ENCODE measurements at regions not wholly inside any gene's neighbourhood (a gene's known extent, or its start where the extent isn't known, plus 50 kb on each side); places are given as distances from the start of the nearest gene placed in this dataset.

DNA sequence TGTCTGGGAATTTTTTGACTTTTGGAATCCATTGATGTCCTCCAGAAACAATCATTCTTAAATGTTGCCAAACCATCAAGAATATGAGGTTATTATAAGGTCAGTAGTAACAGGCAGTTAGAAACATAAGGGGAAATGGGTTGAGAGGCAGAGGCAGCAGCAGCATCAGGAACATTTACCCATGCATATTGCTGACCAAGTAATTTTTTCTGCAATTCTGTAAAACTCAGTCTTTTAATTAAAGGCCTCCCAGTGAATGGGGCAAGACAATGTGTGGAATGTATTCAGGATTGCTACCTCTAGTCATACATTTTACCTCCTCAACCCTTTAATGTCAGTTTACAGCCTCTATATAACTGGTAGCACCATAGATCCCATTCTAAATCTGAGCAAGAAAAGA is 66.5 kb upstream of the SKAP2 start:
- H3K27ac ChIP-seq (ENCODE audit: low read depth, low read length): no peak overlapping the region
- H3K36me3 ChIP-seq (ENCODE audit: control insufficient read depth, low read length): no peaks in the 10 kb centered on the region
- TF ChIP-seq, protein P1, sequence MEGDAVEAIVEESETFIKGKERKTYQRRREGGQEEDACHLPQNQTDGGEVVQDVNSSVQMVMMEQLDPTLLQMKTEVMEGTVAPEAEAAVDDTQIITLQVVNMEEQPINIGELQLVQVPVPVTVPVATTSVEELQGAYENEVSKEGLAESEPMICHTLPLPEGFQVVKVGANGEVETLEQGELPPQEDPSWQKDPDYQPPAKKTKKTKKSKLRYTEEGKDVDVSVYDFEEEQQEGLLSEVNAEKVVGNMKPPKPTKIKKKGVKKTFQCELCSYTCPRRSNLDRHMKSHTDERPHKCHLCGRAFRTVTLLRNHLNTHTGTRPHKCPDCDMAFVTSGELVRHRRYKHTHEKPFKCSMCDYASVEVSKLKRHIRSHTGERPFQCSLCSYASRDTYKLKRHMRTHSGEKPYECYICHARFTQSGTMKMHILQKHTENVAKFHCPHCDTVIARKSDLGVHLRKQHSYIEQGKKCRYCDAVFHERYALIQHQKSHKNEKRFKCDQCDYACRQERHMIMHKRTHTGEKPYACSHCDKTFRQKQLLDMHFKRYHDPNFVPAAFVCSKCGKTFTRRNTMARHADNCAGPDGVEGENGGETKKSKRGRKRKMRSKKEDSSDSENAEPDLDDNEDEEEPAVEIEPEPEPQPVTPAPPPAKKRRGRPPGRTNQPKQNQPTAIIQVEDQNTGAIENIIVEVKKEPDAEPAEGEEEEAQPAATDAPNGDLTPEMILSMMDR (IDR thresholded peaks at IDR 0.05; ENCODE audit: low read depth, low read length, poor library complexity, severe bottlenecking): no peak
- no peak for TF ChIP-seq EZH2phosphoT487 (IDR thresholded peaks at IDR 0.05; ENCODE audit: borderline replicate concordance, low read length)
- H3K4me2 ChIP-seq (ENCODE audit: low read length): no peak overlapping the region
- peaks cover 8% of the 10 kb centered on the region for H3K27me3 ChIP-seq (ENCODE audit: control insufficient read depth, low read length)
- H3F3A ChIP-seq (ENCODE audit: control insufficient read depth, insufficient read depth): no peaks in the 10 kb centered on the region
- H3K79me2 ChIP-seq (ENCODE audit: control insufficient read depth, low read length): no peaks in the 10 kb centered on the region
- no peaks in the 10 kb centered on the region for H3K4me1 ChIP-seq (ENCODE audit: control insufficient read depth, low read length)
- no peak overlapping the region for H3K4me3 ChIP-seq (ENCODE audit: low read length)
- H3K9me3 ChIP-seq (ENCODE audit: control insufficient read depth, insufficient read depth, low read length): no peaks in the 10 kb centered on the region
- no peaks in the 10 kb centered on the region for H4K20me1 ChIP-seq (ENCODE audit: control insufficient read depth, insufficient read depth, low read depth, low read length)
- no peaks in the 10 kb centered on the region for H3K9me2 ChIP-seq (replicated peaks; ENCODE audit: control insufficient read depth, low read length)

DNA sequence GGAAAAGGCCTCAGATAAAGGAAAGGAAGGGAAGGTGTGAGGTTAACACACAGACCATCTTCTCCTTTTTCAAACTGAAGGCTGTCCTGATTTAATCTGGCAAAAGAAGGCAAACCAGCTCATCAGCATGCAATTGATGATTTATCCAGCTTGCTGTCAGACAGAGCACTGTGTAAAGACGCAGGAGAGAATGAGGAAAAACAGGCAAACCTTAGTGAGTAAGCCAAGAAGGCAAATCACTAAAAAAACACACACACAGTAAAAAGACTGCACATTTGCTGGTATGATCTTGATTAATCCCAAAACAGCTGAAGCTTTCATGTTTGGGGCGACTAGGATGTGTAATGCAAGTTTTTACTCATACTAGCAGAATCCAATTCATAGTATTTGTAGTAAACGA is 65.8 kb upstream of the SKAP2 start:
- Histone ChIP-seq H3K4me1 (ENCODE audit: control insufficient read depth, low read length) (no peaks in the 10 kb centered on the region), H3K9me3 (ENCODE audit: control insufficient read depth, insufficient read depth, low read length) (no peaks in the 10 kb centered on the region), H3F3A (ENCODE audit: control insufficient read depth, insufficient read depth) (no peaks in the 10 kb centered on the region), H3K9me2 (replicated peaks; ENCODE audit: control insufficient read depth, low read length) (no peaks in the 10 kb centered on the region), H3K36me3 (ENCODE audit: control insufficient read depth, low read length) (no peaks in the 10 kb centered on the region), H3K27ac (ENCODE audit: low read depth, low read length) (no peak overlapping the region), H3K79me2 (ENCODE audit: control insufficient read depth, low read length) (no peaks in the 10 kb centered on the region), H3K4me3 (ENCODE audit: low read length) (no peak overlapping the region), H3K27me3 (ENCODE audit: control insufficient read depth, low read length) (peaks cover 8% of the 10 kb centered on the region), H3K4me2 (ENCODE audit: low read length) (no peak overlapping the region), H4K20me1 (ENCODE audit: control insufficient read depth, insufficient read depth, low read depth, low read length) (no peaks in the 10 kb centered on the region)
- TF ChIP-seq EZH2phosphoT487 (IDR thresholded peaks at IDR 0.05; ENCODE audit: borderline replicate concordance, low read length): no peak
- TF ChIP-seq, protein P1 (IDR thresholded peaks at IDR 0.05; ENCODE audit: low read depth, low read length, poor library complexity, severe bottlenecking): no peak

DNA sequence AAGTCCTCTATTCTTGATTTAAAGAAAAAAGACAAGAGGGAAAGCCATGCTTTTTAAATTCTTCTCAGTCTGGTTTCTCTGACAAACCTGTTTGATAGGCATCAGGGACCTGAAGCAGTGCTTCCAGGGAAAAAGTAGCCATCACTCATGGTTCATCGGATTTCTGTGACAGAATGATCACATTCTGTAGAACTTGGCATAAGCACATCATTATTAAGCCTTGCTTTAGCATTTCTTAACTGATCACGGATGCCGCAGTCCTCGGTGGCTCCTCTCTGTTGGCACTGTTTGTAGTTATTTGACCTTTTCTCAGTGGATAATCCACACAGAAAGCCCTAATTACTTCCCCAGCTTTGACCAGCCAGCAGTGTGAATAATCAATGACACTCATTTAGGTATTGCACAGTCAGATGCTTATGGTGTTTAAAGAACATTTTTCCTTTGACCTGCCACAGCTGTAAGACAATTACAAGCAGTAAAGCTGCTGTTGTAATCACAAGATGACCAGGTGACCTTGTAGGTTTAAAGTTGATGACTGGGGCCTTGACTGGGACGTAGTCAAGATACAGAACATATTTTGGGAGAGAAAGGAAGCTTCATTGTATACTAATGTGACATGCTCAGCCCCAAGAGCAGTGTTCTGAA is 64.4 kb upstream of the SKAP2 start:
- Histone ChIP-seq H3K36me3 (ENCODE audit: control insufficient read depth, low read length) (no peaks in the 10 kb centered on the region), H3K4me1 (ENCODE audit: control insufficient read depth, low read length) (no peaks in the 10 kb centered on the region), H3K4me3 (ENCODE audit: low read length) (no peak overlapping the region), H3F3A (ENCODE audit: control insufficient read depth, insufficient read depth) (no peaks in the 10 kb centered on the region), H3K79me2 (ENCODE audit: control insufficient read depth, low read length) (no peaks in the 10 kb centered on the region), H3K4me2 (ENCODE audit: low read length) (no peak overlapping the region), H4K20me1 (ENCODE audit: control insufficient read depth, insufficient read depth, low read depth, low read length) (no peaks in the 10 kb centered on the region), H3K27me3 (ENCODE audit: control insufficient read depth, low read length) (peaks cover 8% of the 10 kb centered on the region), H3K9me3 (ENCODE audit: control insufficient read depth, insufficient read depth, low read length) (no peaks in the 10 kb centered on the region), H3K27ac (ENCODE audit: low read depth, low read length) (no peak overlapping the region), H3K9me2 (replicated peaks; ENCODE audit: control insufficient read depth, low read length) (no peaks in the 10 kb centered on the region)
- TF ChIP-seq EZH2phosphoT487 (IDR thresholded peaks at IDR 0.05; ENCODE audit: borderline replicate concordance, low read length): no peak
- TF ChIP-seq, protein P1 (IDR thresholded peaks at IDR 0.05; ENCODE audit: low read depth, low read length, poor library complexity, severe bottlenecking): no peak
